GM10248 (cell line): ENCODE measurements at regions not wholly inside any gene's neighbourhood (a gene's known extent, or its start where the extent isn't known, plus 50 kb on each side); places are given as distances from the start of the nearest gene placed in this dataset.

Experiments
- CTCF ChIA-PET: fragments of 300-600 bp; sonication (Branson Sonifier 250); formaldehyde crosslinking; extraction: SDS; loops from one replicate; lab custom pipeline; 2021; ENCODE audit warnings: antibody characterized with exemption; lab: Yijun Ruan, JAX
- POLR2A ChIA-PET: fragments of 350-650 bp; sonication (Branson Sonifier 250); formaldehyde crosslinking; extraction: SDS; loops from one replicate; lab custom pipeline; 2020; ENCODE audit warnings: antibody characterized with exemption; lab: Yijun Ruan, JAX
- DNase-seq: peaks from one replicate; pipeline ENCODE4 v3.0.0; 2012; ENCODE audit errors: extremely low spot score
- TF ChIP-seq, protein P1 (sequence below): IDR thresholded peaks from 2 replicates; pipeline ENCODE4 v1.5.1; 2012; ENCODE audit warnings: mild to moderate bottlenecking, low read depth; ENCODE audit errors: extremely low read depth, missing control alignments, control extremely low read depth

GRCh38 chr18:38244480-38244879 lies 678.9 kb upstream of the CELF4 start:
- CTCF ChIA-PET, result no interaction called here
- no peak for DNase-seq
- TF ChIP-seq, protein P1, sequence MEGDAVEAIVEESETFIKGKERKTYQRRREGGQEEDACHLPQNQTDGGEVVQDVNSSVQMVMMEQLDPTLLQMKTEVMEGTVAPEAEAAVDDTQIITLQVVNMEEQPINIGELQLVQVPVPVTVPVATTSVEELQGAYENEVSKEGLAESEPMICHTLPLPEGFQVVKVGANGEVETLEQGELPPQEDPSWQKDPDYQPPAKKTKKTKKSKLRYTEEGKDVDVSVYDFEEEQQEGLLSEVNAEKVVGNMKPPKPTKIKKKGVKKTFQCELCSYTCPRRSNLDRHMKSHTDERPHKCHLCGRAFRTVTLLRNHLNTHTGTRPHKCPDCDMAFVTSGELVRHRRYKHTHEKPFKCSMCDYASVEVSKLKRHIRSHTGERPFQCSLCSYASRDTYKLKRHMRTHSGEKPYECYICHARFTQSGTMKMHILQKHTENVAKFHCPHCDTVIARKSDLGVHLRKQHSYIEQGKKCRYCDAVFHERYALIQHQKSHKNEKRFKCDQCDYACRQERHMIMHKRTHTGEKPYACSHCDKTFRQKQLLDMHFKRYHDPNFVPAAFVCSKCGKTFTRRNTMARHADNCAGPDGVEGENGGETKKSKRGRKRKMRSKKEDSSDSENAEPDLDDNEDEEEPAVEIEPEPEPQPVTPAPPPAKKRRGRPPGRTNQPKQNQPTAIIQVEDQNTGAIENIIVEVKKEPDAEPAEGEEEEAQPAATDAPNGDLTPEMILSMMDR, result no peak
- POLR2A ChIA-PET, result no interaction called here

DNA sequence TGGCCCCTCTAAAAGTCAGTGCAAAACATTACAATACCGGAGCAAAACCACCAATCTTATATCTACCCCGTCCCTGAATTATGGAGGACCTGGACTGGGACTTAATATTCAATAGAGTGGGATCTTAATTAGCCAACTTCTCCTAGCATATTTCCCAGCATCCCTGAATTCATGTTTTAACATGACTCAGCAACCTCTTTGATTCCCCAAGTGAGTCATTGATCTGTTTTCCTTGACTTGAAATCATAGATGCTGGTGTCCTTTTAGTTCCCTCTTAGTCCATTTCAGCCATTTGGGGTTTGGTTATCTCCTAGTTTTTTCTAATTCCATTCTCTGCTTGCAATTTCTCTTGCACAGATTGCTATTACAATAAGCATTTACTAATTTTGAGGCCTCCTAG lies 677.7 kb upstream of the CELF4 start:
- TF ChIP-seq, protein P1, result no peak
- ChIA-PET POLR2A (no interaction called here), CTCF (no interaction called here)
- no peak for DNase-seq

- TF ChIP-seq, protein P1, result no peak
- ChIA-PET CTCF (interaction anchor here (1.9 kb wide), 1 partner anchor 17 kb away, joined by 4 read pairs; no protein-coding TSS in a partner anchor), POLR2A (no interaction called here)
Measured at GRCh38 chr18:38241736-38242135, 676.1 kb upstream of the CELF4 start.

GRCh38 chr18:38241216-38241615 lies 675.6 kb upstream of the CELF4 start:
- POLR2A ChIA-PET, result no interaction called here
- TF ChIP-seq, protein P1, result no peak
- CTCF ChIA-PET, result interaction anchor here (1.9 kb wide), 1 partner anchor 16 kb away, joined by 4 read pairs; no protein-coding TSS in a partner anchor
- DNase-seq, result no peak

More at GRCh38 chr18:38241736-38242135, 676.1 kb upstream of the CELF4 start:
- no peak for DNase-seq

DNA sequence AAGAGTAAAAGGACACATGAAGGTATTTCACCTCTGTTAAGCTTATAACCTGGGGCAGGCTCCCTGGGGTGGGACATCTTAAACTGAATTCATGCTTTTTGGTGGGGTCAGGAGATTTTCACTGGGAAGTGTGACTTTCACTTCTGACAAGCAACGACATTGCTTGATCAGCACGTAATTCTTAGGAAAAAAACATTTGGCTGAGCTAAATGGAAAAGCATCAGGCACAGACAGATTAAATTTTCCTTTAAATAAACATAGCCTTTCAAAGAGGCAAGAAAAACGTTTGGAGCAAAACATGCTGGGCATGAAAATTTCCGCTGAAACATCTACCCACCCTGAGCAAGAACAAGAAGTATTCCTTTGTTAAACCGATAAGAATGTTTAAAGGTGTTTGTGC lies 674.0 kb upstream of the CELF4 start:
- POLR2A ChIA-PET, result no interaction called here
- CTCF ChIA-PET, result no interaction called here
- no peak for DNase-seq
- TF ChIP-seq, protein P1, result no peak

- POLR2A ChIA-PET, result no interaction called here
Measured at GRCh38 chr18:38237796-38238195, 672.2 kb upstream of the CELF4 start.

More at GRCh38 chr18:38237796-38238195, 672.2 kb upstream of the CELF4 start:
- TF ChIP-seq, protein P1, result no peak
- CTCF ChIA-PET, result no interaction called here
- DNase-seq, result no peak
